Stimulated activated CD8-positive, alpha-beta memory T cell treated with anti-CD3 and anti-CD28 coated beads, Interleukin-12 subunit alpha, Interleukin-12 subunit beta, amount 100 ng/mL, for 1 hour (primary cell): ENCODE measurements at regions not wholly inside any gene's neighbourhood (a gene's known extent, or its start where the extent isn't known, plus 50 kb on each side); places are given as distances from the start of the nearest gene placed in this dataset.
"Not testable (repeated sequence)": the region's sequence is repeated elsewhere in the genome, so short reads cannot be mapped to it uniquely, and the experiment has no call there.

Experiments
- DNase-seq: peaks from one replicate; pipeline ENCODE4 v3.0.0-alpha.2; 2020; ENCODE audit warnings: low read depth

DNA sequence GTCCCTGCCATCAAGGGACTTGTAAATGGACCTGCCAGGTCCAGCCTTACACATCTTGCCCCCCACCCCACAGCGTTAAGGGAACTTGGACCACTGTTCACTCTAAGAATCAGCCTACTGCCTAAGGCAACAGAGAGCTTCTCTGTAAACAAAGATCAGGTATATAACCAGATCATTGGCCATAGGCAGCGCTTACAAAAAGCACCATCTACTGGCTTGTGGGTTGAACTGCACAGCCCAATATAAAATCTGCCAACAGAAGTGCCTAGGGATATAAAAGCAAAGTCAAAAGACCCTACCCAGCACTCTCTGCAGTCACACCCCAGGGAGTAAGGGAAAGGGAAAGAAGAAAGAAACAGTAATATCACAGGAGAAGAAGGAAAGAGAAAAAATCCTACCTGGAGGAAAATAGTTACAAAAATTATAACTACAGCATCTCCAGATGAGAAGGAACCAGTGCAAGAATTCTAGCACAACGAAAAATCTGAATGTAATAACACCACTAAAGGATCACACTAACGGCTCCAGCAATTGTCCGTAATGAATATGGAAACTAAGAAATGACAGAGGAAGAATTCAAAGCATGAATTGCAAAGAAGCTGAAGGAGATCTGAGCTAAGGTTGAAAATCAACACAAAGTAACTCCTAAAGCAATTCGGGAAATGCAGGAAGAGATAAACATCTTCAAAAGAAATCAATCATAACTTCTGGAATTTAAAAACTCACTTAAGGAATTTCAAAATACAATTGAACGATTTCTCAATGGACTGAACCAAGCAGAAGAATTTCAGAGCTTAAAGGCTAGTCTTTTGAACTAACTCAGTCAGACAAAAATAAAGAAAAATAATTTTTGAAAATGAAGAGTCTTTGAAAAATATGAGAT is 95.2 kb upstream of the PCED1B start:
- peak; percentile 9 for DNase-seq

DNA sequence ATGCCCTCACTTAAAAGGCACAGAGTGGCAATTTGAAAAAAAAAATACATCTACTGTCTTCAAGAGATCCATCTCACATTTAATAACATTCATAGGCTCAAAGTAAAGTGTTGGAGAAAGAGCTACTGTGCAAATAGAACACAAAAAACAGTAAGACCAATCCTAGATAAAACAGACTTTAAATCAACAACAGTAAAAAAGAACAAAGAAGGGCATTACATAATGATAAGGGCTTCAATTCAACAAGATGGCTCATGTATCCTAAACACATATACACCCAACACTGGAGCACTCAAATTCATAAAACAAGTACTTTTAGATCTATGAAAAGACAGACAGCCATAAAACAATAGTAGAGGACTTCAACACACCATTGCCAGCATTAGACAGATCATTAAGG is 93.6 kb upstream of the PCED1B start:
- no peak for DNase-seq

DNA sequence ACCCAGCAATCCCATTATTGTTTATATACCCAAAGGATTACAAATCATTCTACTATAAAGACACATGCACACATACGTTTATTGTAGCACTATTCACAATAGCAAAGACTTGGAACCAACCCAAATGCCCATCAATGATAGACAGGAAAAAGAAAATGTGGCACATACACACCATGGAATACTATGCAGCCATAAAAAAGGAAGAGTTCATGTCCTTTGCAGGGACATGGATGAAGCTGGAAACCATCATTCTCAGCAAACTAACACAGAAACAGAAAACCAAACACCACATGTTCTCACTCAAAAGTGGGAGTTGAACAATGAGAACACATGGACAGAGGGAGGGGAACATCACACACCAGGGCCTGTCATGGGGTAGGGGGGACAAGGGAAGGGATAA is 91.3 kb upstream of the PCED1B start:
- not testable (repeated sequence) for DNase-seq

DNA sequence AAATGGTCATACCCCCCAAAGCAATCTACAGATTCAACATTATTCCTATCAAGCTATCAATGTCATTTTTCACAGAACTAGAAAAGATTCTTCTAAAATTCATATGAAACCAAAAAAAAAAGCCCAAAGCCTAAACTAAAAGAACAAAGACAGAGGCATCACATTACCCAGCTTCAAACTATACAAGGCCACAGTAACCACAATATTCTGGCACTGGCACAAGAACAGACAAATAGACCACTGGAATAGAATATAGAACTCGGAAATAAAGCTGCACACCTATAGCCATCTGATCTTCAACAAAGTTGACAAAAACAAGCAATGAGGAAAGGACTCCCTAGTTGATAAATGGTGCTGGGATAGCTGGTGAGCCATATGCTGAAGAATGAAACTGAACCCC is 89.2 kb upstream of the PCED1B start:
- DNase-seq: no peak

DNA sequence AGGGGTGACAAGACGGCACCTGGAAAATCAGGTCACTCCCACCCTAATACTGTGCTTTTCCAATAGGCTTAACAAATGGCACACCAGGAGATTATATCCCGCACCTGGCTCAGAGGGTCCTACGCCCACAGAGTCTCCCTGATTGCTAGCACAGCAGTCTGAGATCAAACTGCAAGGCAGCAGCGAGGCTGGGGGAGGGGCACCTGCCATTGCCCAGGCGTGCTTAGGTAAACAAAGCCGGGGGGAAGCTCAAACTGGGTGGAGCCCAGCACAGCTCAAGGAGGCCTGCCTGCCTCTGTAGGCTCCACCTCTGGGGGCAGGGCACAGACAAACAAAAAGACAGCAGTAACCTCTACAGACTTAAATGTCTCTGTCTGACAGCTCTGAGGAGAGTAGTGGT is 87.4 kb upstream of the PCED1B start:
- DNase-seq: not testable (repeated sequence)

DNA sequence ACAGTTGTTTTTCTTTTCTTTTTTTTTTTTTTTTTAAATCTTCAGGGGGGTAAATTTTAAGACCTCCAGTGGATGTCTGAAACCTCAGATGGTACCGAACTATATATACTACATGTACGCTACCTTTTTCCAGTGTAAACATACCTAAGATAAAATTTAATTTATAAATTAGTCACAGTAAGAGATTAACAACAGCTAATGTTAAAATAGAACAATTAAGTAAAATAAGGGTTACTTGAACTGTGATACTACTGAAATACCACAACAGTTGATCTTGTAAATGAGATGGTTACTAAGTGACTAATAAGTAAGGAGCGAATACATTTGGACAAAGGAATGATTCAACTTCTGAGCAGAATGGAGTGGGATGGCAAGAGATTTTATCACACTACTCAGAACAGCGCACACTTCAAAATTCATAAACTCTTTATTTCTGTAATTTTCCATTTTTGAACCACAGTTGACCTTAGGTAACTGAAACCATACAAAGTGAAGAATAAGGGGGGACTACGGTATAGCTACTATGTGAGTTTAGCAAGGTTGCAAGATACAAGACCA is 80.5 kb upstream of the PCED1B start:
- no peak for DNase-seq

DNA sequence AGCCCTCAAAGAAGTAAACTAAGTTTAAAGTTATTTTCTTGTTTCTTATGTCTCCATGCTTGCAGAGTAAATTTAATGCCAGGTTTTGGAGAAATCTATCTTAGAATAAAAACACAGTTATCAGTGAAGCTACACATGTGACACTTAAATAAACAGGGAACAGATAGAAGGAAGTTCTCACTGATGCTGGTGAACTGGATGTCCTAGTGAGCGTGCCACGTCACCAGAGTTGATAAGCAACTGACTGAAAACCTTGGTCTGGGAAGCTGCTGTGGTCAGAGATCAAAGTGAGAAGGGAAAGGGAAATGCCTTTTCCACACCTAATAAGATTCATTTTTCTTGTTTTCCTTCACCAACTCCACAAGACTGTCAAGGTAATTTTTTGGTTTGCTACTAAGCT is 74.8 kb upstream of the PCED1B start:
- no peak for DNase-seq

DNA sequence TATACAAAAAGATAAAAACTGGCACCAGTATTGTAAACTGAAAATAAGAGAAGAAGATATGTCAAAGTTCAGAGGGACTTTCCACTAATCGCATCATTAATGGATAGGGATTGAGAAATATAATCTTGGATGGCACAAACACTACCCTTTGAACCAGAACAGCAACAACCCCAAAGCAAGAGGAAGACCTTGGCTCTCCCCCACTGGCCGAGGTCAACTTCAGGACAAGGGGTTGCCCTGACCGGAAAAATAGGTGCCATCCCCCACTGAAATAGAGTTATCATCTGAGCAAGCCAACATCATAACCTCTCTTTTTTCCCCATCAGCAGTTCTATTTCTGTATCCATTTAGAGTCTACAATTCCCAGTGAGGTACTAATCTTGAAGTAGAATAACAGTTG is 72.4 kb upstream of the PCED1B start:
- no peak for DNase-seq

DNA sequence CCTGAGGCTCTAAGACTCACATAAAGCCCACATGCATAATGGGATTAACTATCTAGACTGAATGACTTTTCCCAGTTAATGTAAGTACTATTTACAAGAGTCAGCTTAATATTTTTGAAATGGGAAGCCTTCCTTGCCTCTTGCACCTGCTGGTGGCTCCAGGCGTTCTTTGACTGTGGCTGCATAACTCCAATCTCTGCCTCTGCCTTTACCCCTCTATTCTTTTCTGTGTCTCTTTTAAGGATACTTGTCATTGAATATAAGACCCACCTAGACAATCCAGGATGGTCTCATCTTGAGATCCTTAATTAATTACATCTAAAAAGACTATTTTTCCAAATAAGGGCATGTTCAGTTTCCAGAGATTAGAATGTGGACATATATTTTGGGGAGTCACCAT is 66.9 kb upstream of the PCED1B start:
- no peak for DNase-seq

DNA sequence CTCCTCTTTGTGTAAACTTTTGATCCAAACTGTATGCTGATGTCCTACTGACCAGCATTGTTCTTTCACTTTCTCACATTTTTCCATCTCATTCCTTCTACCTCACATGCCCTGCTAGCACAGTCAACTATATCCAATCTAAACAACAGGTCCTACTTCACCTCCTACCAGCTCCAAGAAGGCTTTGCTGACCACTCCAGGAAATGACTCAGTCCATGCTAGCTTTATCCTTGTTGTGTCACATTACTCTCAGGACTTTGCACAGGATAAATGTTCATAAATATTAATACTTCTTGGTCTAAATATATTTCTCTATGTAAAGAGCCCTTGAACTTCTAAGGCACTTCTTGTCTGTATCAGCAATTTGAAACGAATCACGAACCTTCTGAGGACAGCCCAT is 64.9 kb upstream of the PCED1B start:
- no peak for DNase-seq

DNA sequence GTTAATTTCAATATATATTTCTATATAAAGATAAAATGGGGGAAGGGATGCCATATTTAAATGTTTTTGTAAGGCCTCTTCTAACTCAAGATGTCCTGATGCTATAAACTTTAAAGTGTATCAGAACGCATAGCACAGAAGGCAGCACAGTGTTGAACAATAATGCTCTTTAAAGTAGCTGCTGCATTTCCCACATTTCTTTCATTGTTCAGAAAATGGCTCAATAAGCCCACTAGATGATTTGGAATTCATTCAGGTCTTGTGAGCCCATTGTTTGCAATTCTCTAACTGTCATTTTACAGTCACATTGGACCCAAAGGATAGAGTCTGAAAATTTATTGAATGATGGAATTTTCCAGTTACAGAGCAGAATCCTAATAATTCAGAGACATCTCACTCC is 64.0 kb upstream of the PCED1B start:
- DNase-seq: no peak

DNA sequence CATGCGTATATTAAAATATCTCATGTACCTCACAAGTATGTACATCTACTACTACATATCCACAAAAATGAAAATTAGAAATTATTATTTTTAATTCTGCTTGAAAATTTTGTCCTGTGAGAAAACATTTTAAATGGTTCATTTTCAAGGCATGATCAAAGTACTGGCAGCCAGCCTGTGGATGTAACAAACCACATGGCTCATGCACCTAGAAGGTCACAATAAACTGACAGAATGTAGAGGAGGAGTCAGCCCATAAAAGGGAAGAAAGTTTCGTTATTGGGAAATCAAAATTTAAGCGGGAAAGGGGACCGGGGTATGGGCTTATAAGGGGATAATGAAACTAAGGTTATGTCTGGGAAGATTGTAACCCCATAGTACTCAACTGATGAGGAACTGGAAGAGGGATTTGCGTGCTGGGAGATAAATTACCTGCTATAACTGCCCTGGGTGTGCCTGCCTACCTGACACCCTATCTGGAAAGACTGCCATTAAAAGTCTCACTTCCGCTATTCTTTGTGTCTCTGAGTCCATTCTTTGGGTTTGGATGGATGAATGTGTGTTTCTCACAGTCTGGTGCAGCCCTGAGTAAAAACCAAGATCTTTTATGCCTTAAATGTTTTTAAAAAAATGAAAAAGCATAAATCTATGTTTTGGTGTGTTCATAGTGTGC is 62.2 kb upstream of the PCED1B start:
- DNase-seq: no peak

DNA sequence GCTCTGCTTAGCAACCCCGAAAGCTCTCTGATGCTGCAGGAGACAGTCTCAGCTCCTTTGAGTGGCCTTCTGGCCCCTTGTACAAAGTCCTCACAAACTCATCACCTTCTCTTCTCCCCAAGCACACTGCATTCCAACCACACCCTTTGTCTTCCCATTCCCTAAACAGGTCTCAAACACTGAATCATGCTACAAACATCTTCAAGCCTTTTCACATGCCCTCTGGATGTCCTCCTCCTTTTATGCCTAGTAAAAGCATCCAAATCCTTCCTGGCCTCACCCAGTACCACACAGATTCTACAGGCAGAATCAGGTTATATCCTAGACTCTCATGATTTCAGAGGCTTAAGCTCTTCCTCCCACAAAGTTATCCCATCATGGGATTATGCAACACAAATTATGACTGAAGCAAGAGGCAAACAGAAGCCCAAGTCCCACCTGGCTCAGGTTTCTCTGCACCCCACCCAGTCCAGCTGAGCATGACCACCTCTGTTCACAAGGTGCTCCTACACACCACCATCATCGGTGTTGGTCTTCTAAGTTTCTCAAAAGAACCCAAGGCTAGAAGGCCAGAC is 61.4 kb upstream of the PCED1B start:
- no peak for DNase-seq

DNA sequence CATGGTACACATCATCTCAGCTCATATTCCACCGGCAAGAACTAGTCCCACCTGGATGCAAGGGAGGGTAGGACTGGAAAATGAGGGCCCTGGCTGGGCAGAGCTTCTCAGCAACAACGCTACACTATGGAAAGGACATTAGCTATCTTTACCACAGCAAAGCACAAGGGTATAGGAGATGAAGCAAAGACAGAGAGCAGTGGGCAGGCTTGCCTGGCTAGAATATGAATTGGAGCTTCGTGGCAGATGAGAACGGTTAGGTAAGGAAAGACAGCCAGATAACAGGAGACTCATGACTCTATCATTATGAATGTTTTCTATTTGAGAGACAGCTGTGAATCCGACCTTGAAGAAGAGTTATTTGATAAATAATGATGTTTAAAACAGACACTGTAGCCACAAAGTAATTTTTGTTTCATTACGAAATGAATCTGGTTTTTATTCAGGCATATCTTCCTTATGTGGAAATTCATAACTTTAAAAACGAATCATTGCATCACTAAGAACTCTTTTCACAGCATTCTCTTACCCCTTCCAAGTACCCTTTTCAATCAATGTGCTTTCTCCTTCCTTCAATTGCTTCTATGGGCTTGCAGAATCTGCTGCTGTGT is 59.1 kb upstream of the PCED1B start:
- no peak for DNase-seq

DNA sequence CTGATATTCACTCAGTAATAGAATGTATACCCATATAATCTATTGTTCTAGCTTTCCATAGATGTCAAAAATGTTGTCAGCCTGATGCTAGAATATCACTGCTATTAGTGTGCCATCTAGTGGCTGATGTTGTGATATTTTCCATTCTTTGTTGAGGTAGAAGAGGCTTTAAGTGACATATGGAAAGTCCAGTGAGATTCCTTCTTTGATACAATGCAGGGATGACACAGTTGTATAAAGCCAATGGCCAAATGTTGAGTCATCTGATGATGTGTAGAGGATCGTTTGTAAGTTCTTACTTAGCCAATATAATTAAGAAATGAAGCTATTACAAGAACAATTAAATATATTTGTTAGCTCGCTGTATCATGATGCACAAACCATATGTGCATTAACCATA is 58.1 kb upstream of the PCED1B start:
- no peak for DNase-seq

DNA sequence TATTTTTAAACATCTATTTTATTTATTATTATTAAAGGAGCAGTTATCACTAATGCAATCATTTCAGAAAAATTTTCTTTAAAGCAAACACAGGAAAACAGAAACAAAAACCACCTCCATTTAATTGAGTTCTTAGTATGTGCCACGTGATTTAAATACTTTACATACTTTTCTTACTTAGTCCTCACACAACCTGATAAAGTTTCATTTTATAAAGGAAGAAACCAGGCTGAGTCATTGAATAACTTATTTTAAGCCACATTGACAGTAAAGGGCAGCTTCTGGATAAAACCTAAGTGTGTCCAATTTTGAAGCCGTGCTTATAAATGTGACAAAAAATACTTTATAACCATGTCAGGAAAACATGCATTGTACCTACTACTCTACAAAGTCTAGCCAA is 57.1 kb upstream of the PCED1B start:
- DNase-seq: no peak

DNA sequence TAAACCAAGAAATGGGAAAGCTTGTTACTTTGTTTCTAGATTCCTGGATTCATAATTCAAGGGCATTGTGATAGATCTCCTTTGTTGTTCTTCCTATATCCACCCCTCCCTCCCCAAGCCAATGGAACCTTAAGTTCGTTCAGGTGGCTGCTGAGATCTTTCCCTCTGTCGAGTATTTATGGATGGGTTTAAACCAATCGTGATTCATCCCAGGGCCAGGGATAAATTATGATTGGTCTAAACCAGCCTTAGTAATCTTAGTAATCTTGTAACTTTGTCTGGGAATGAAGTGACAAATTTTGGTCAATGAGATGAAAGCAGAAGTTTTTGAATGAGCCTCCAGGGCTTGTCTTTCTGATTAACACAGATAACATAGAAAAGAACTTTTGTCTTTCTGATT is 56.1 kb upstream of the PCED1B start:
- no peak for DNase-seq

DNA sequence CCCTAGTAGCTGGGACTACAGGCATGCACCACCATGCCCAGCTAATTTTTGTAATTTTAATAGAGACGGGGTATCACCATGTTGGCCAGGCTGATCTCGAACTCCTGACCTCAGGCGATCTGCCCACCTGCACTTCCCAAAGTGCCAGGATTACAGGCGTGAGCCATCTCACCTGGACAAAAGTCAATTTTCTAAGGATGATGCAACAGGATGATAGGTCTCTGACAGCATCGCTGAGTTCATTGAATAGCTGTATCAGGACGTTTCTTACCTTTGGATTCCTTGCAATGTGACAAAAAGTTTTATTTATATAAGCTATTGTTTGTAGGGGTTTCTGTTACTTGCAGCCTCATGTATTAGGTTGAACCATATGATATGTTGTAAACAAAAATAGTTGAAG is 55.5 kb upstream of the PCED1B start:
- no peak for DNase-seq

DNA sequence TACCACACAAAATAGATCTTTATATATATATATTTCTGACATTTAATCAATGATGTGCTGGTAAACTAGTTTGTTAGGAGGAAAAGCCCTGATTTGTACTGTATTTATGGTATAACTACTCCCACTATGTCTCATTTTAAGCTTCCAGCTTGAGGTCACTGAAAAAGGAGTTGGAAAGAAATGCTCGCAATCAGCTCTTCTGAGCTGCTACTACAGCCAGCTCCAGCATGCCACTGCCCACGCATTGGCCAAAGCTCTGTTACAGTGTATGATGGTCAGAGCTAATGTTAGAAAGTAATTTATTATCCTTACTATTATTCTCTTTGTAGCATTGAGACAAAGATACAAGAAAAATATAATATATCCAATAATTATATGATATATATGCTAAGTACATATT is 55.0 kb upstream of the PCED1B start:
- DNase-seq: no peak

DNA sequence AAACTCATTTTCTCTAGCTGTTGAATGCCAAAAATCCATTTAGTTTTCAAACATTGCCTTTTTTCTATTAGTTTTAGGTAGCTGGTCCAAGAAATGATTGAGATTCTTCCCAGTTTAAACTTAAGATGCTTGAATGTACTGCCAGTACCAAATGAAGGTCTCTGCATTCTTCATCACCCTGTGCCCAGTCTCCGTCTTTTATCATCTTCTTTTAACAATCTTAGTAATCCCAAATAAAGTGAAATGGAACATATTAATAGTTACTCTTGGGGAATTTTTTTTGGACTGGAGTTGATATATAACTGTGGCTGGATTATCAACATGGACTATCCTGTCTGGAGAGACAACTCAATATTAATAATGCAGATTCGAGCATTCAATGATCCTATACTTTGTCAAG is 54.1 kb upstream of the PCED1B start:
- DNase-seq: no peak

DNA sequence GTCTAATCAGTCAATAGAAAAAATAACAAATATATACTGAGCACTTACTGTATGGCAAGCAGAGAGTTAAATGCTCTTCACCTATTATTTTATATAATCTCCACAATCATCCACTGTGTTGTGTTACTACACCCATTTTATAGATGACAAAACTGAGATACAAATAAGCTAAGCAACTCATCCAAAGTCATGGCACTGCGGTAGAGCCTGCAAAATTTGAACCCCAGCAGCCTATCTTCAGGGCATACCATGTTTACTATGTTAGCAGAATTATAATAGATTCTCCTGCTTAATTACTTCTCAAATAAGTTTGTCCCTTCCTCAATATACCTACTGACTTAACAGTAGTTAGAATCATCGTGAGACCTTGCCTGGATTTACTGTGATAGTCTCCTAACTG is 53.6 kb upstream of the PCED1B start:
- no peak for DNase-seq

DNA sequence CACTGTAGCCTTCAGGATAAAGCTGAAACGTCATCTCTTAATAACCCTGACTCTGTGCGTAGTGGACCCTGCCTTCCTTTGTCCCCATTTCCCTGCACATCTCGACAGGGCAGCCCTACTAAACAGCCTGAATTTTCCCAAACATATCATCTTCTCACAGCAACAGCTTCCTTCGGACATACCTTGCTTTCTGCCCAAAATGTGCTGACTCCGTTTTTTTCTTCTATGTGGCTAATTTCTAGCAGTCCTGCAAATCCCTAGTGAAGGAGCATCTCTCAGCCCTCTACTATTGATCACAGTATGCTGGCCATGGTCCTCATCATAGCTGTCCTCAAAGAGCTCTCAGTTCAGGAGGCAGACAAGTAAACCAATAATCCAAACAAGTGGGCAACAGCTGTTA is 53.1 kb upstream of the PCED1B start:
- no peak for DNase-seq
